ENCODE measurements at regions not wholly inside any gene's neighbourhood (a gene's known extent, or its start where the extent isn't known, plus 50 kb on each side); places are given as distances from the start of the nearest gene placed in this dataset.

GRCh38 chr3:41102053-41102556, 97.2 kb upstream of the CTNNB1 start:
- no peak for DNase-seq (ENCODE audit: low read depth in 2 of 2)

DNA sequence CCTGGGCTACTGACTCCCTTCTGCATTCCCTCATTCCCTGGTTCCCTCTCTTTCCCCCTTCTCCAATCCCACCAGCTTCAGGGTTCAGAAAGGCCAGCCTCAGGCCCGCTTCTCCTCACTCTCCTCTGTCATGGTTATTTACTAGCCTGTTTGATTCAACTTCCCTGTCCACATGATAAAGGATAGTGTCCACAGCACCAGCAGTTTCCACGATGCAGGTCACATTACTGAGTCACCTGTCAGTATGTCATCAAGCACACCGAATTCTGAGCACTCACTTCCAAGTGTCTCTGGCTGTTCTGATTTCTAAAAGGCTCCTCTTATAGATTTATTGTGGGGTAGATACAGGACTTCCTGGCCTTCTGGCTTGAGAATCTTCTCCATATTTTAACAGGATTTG, 96.6 kb upstream of the CTNNB1 start:
- no peak for DNase-seq (ENCODE audit: low read depth in 2 of 2)

GRCh38 chr3:41103200-41103599, 96.1 kb upstream of the CTNNB1 start:
- DNase-seq (ENCODE audit: low read depth in 2 of 2): no peak

DNA sequence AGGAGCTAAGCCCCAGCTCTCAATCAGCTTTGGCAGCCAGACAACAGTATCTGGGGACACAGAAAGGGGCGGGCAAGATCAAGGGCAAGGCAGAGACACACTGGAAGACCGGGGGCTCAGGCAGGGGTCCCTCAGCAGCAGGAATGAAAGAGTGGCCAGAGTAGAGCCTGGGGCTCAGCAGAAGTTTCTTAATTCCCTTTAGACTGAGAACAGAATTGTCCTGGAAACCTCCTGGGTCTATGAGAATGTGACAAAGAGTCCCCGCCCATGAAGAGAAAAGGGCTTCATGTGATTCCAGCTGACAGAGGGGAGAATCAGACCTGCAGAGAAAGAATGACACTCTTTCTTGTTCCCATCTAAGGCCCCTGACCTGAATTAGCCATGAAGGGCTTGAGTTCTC, 95.2 kb upstream of the CTNNB1 start:
- no peak for DNase-seq (ENCODE audit: low read depth in 2 of 2)

DNA sequence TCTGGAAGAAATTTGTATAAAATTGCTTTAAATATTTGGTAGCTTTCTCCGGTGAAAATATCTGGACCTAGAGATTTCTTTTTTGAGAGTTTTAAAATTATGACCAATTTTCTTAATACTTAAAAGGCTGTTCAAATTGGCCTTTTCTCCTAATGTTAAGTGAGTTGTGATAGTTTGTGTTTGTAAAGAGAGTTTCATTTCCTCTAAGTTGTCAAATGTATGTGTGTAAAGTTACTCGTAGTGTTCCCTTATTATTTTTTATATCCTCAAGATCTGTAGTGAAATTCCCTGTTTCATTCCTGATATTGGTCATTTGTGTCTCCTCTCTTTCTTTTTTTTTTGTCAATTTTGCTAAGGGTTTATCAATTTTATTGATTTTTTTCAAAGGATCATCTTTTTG, 92.6 kb upstream of the CTNNB1 start:
- no peak for DNase-seq (ENCODE audit: low read depth in 2 of 2)

DNA sequence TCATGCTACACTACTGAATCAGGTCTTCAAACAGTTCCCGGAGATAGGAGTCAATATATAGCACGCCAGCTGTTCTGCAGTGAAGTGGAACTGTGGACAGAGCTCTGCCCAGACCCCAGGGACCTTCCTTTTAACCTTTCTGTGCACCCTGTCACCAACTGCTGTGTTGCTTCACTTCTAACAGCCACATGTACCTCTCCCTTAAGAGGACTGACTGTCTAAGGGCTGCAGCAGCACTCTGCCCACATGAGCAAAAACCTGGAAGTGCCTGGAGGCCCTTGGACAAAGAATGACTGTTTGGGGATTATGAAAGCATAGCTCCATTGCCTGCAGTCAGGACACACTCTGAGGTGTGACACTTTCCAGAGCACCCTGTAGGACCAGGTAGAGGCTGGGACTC, 88.3 kb upstream of the CTNNB1 start:
- DNase-seq (ENCODE audit: low read depth in 2 of 2): no peak

- no peak for DNase-seq (ENCODE audit: low read depth in 2 of 2)
Observed at GRCh38 chr3:41112466-41112865, 86.8 kb upstream of the CTNNB1 start.

DNA sequence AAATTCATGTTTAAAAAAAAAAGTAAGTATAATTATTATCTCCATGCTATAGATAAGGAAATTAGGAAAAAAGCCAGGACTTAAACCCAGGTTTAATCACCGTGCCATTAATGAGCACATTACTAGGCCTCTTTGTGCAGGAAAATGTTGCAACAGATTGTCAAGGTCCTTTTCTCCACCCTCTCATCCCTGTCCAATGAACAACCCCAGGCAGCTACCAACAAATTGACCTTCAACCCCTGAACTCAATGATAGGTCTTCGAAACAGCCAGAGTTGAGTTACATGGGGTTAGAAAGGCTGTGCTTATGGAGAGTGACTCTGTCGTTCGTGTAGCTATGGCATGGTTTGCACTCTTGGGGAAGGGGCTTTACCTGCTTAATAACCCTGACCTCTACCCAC, 84.2 kb upstream of the CTNNB1 start:
- DNase-seq (ENCODE audit: low read depth in 2 of 2): no peak

DNA sequence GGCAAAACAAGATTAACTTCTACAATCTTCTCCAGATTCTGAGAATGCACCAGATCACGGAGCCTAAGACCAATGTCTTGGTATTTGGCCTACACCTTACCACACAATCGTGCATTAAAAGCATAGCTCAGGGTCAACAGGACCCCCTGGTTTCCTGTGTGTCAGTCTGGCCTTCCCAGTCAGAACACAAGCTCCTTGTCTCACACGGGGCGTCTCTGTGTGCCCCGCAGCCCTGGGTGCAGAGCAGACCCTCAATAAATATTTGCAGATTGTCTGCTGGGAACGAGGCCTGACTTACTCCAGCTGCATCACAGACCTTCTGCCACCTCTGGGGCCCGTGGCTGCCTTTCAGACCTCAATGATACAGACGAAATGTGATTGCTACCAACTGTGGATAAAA, 82.5 kb upstream of the CTNNB1 start:
- no peak for DNase-seq (ENCODE audit: low read depth in 2 of 2)

GRCh38 chr3:41117398-41117870, 81.9 kb upstream of the CTNNB1 start:
- peak; percentile 57 to 72 for DNase-seq (ENCODE audit: low read depth in 2 of 2)

DNA sequence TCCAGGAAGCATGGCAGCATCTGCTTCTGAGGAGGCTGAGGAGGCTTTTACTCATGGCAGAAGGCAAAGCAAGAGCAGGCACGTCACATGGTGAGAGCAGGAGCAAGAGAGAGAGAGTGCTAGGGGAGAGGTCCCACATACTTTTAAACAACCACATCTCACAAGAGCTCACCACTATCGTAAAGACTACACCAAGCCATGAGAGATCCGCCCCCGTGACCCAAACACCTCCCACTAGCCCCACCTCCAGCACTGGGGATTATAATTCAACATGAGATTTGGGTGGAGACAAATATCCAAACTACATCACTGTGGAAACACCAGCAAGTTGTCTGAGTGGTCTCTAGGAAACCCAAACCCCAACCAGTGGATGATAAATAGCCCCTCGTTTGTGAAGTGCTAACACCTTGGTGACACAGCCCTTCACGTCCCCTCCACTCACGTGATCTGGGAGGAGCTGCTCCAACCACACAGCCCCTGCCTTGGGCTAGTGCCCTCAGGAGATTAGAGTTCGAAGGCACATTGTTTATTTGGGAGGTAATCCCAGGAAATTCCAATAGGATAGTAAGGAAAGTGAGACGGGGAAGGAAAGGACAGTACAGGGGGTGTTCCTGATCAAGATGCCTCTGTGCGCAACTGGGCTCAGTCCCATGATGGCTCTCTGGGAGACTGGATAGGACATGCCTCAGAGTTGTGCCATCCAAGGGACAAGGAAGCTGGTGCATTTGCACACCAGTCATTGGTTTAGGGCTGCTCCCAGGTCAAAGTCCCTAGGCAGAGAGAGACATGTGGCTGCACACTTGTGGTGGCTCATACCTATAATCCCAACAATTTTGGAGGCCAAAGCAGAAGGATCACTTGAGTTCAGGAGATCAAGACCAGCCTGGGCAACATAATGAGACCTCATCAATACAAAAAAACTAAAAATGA, 80.6 kb upstream of the CTNNB1 start:
- no peak for DNase-seq (ENCODE audit: low read depth in 2 of 2)

GRCh38 chr3:41120460-41120859, 78.8 kb upstream of the CTNNB1 start:
- DNase-seq (ENCODE audit: low read depth in 2 of 2): no peak

DNA sequence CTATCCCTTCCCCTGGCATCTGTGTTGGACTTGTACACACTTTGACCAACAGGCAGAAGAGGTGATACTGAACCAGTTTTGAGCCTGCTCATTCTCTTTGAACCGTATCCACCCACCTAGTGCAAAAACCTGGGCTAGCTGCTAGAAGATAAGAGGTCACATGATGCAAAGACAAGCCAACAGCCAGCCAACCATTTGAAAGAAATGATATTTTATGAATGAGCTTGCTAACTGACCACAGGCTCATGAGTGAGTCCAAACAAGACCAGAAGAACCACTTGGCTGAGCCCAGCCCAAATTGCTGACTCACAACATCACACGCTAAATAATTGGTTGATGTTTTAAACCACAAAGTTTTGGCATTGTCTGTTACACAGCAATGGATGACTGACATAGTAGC, 74.0 kb upstream of the CTNNB1 start:
- no peak for DNase-seq (ENCODE audit: low read depth in 2 of 2)

DNA sequence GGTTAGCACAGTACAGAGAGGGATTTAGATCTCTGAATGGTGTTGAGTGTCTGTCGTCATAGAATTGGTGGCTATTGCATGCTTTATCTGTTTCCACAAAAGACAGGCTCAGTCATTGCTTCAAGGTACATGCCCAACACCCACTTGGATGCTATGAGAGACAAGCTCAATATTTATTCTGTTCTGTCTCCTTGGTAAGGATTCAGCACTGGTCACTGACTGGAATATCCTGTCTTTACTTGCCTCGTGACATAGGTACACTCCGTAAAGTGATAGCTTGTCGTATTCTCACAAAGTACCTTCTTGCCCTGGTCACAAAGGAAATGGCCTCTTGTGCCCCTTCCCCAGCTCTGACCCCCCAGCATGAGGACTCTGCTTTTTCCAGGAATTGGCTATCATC, 72.8 kb upstream of the CTNNB1 start:
- DNase-seq (ENCODE audit: low read depth in 2 of 2): no peak

DNA sequence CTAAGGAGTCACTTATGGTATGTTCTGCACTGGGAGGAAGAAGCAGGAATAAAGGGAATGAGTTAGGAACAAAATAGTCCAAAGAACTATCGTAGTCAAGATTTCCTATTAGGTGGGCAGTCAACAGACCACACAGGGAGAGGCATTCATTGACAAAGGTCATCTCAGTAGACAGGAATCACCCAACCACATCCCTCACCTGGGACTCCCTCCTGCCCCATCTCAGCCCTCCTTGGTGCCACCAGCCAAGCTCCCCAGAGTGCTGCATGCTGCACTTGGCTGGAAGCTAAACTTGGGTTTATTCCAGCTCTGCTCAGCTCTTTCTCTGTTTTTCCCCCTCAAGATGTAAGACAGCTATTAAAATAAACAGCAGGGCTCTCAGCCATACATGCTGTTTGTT, 72.3 kb upstream of the CTNNB1 start:
- no peak for DNase-seq (ENCODE audit: low read depth in 2 of 2)

GRCh38 chr3:41127414-41127813, 71.9 kb upstream of the CTNNB1 start:
- no peak for DNase-seq (ENCODE audit: low read depth in 2 of 2)

DNA sequence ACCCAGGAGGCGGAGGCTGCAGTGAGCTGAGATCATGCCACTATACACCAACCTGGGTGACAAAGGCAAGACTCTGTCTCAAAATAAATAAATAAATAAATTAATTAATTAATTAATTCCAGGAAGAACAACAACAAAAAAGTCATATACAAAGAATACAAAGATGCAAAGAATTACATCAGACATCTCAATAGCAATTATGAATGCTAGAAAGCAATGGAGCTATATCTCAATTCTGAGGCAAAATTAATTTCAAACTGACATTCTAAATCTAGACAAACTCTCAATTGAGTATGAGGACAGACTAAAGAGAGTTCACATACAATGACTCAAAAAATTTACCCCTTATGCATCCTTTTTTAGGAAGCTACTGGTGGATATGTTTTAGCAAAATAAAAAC, 69.6 kb upstream of the CTNNB1 start:
- no peak for DNase-seq (ENCODE audit: low read depth in 2 of 2)

DNA sequence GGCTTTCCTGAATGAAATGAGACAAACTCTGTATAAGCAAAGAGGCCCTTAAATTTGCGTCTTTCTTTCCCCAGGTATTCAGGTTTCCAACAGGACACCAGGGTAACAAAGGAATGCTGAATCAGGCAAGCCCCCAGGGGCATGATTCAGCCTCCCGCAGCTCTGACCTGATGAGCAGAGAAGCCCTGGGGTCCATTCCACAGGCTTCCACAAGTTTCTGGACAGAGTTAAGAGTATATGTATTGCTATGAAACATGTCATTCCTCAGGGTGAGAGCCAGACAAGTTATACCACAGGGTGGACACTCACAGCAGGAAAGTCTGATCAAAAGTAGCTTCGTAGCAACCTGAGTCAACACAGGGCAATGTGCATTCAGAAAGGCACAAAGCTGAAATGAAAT, 68.1 kb upstream of the CTNNB1 start:
- DNase-seq (ENCODE audit: low read depth in 2 of 2): no peak

- no peak for DNase-seq (ENCODE audit: low read depth in 2 of 2)
Observed at GRCh38 chr3:41137686-41138111, 61.6 kb upstream of the CTNNB1 start.

DNA sequence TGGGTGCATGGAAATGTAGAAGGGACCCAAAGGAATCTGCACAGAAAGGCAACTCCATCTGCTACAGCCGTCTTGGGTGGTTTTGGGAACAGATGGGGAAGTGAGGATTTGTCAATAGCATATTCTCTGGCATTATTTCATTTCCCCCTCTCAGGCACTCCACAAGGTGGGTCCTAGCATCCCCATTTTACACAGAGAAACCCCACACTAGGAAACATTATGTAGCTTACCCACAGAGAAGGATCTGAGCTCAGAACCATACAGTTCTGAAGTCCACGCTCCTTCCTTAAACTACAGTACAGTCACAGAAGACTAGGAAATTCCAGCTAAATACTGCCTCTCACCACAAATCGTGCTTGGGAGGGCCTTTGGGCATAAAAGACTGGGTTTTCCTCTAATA, 61.2 kb upstream of the CTNNB1 start:
- no peak for DNase-seq (ENCODE audit: low read depth in 2 of 2)

GRCh38 chr3:41138601-41139000, 60.7 kb upstream of the CTNNB1 start:
- no peak for DNase-seq (ENCODE audit: low read depth in 2 of 2)

- DNase-seq (ENCODE audit: low read depth in 2 of 2): no peak
Observed at GRCh38 chr3:41140242-41140641, 59.1 kb upstream of the CTNNB1 start.

DNA sequence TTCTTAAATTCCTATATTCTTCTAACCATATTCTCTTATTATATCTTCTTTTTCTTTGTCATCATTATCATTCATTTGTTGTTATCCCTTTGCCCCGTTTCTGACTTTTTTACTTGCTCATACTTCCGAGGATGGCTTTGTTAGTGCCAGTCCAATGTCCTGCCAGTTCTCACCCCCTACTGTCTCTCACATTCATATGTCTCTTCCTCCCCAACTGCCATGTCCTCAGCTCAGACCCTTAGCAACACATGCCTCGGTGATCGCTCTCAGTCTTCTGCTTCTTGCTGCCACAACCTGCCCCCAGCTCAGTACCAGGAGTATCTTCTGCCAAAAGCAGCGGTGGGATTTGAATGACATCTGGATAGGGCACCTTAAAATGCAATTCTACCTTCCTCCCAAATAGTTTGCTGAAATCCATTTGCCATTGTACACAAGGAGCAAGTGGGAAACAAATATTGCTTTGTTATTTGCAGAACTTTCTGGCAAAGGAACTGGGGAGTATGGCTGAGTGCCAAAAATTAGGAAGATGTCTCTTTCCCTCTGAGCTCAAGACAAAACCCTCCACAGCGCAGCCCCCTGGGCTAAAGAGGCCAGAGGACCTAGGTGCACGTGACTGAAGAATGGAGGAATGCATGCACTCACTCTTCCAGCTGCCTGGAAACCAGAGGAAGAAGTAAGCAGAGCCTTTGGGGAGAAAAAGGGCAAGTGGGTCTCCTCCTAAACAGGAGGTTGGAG, 57.7 kb upstream of the CTNNB1 start:
- no peak for DNase-seq (ENCODE audit: low read depth in 2 of 2)

All from stimulated activated CD8-positive, alpha-beta memory T cell treated with anti-CD3 and anti-CD28 coated beads, Interleukin-7, amount 100 ng/mL, for 4 hours (primary cell).